ENCODE measurements at regions not wholly inside any gene's neighbourhood (a gene's known extent, or its start where the extent isn't known, plus 50 kb on each side); places are given as distances from the start of the nearest gene placed in this dataset.

DNA sequence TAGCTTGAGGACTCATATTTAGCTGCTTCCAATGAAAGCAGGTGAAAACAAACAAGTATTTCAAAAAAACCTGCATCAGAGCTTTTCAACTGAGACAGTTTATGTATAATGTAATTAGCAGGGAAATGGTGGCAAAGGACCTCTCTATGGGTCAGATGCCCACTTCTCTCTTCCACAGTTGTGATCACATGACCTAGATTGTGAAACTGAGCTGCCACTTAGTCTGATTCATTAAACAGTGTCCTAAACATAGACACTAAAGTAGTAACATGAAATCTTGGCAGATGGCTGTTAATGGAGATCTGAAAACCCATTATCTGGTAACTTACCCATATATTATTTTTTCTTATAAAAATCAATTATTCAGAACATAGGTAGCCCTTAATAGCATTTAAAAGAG is 663.6 kb upstream of the RIOK2 start:
- TF ChIP-seq, protein P1, sequence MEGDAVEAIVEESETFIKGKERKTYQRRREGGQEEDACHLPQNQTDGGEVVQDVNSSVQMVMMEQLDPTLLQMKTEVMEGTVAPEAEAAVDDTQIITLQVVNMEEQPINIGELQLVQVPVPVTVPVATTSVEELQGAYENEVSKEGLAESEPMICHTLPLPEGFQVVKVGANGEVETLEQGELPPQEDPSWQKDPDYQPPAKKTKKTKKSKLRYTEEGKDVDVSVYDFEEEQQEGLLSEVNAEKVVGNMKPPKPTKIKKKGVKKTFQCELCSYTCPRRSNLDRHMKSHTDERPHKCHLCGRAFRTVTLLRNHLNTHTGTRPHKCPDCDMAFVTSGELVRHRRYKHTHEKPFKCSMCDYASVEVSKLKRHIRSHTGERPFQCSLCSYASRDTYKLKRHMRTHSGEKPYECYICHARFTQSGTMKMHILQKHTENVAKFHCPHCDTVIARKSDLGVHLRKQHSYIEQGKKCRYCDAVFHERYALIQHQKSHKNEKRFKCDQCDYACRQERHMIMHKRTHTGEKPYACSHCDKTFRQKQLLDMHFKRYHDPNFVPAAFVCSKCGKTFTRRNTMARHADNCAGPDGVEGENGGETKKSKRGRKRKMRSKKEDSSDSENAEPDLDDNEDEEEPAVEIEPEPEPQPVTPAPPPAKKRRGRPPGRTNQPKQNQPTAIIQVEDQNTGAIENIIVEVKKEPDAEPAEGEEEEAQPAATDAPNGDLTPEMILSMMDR (conservative IDR thresholded peaks at IDR 0.05; ENCODE audit: low read length): no peak
- no peak for DNase-seq (ENCODE audit: low read depth)
- H3K4me3 ChIP-seq (ENCODE audit: low read length): no peak overlapping the region

DNA sequence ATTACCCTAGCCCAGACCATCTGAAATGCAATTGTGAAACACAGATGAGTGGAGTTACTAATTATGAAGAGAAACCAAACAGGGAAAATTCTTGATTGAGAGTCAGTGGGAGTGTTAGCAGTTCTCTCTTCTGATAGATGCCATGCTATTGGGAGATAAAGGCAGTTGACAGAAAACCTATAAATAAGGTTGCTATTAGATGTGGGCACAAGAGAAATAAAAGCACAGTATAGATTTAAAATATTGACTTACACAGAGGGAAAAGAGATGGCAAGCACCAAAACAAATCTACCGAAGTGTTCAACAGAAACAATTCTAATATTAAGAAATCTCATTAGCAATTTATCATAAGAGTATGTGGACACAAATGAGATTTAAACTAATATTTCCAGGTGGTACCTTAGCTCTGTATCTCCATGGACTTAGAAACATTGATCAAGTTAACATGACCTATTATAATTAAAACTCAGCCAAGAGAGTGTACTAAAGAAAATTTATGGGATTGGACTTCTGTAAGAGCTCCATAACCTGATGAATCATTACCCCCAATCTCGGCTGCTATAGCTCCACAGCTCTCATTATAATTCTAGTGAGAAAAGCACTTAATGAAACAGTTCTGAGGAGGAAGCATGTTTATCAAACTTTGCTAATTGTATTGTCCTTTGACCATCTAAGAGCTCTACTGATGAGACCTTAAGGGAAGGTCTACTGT is 665.0 kb upstream of the RIOK2 start:
- TF ChIP-seq, protein P1 (conservative IDR thresholded peaks at IDR 0.05; ENCODE audit: low read length): no peak
- H3K4me3 ChIP-seq (ENCODE audit: low read length): no peak overlapping the region
- no peak for DNase-seq (ENCODE audit: low read depth)

DNA sequence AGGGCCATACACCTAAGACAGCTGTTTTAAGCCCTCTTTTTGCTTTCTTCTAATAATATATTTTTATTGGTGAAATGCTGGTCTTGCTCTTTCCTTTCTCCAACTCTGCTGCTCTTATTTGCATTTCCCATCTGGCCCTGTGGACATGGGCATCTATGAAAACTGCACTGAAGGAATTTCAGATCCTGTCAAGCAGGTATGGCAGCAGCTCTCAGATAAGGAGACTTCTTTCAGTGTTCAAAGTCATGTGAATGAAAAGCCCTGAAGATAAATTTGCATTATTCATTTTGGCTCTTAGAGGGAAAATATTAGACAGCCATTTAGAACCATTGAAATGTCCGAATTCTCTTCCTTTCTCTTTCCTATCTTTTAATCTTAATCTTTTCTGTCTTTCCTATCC is 668.0 kb upstream of the RIOK2 start:
- TF ChIP-seq, protein P1 (conservative IDR thresholded peaks at IDR 0.05; ENCODE audit: low read length): no peak
- no peak for DNase-seq (ENCODE audit: low read depth)
- no peak overlapping the region for H3K4me3 ChIP-seq (ENCODE audit: low read length)

DNA sequence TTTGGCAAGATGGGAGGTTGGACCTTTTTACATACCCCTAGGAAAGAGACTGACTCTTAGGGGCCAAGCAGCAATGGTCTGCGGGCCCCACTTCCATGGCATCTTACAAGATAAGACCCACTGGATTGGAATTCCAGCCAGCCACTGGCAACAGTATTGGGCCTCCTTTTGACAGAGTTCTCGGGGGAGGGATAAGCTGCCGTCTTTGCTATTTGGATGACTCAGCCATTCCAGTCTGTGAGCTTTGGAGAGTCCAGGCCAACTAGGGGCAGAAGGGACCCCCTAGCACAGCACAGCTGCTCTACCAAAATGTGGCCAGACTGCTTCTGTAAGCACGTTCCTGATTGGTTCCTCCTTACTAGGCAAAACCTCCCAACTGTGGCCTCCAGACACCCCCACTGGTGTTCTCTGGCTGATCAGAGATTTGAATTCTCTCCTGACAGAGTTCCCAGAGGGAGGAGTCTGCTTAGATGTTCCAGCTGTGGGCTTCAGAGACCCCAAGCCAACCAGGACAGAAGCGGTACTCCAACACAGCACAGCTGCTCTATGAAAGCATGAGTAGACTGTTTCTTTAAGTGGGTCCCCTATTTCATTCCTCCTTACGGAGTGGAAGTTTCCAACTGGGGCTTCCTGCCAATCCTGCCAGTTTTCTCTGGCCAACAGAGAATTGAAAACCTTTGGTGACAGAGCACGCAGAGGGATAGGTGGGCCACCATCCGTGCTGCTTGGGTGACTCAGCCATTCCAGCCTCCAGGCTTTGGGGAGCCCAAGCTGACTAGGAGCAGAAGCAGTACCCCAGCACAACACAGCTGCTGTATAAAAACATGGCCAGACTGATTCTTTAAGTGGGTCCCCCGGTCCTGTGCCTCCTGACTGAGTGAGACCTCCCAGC is 672.1 kb upstream of the RIOK2 start:
- TF ChIP-seq, protein P1 (conservative IDR thresholded peaks at IDR 0.05; ENCODE audit: low read length): no peak
- DNase-seq (ENCODE audit: low read depth): no peak
- no peak overlapping the region for H3K4me3 ChIP-seq (ENCODE audit: low read length)

DNA sequence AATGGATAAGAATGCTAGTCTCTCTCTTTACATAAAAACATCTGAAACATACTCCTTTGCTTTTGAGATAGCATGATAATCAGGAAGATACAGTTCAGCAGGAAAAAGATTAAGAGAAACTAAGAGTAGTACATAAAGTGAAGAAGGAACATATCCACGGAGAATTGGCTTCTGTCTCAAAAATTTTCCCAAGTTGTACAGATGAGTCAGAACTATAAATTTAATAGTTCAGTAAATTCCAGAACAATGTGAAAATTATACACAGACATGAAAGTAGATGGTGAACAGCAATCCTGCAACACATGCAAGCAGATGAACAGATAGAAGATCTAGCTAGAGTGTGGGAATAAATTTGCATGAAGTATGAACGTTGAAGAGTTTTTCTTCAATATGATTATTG is 691.4 kb upstream of the RIOK2 start:
- DNase-seq (ENCODE audit: low read depth): peak; percentile 55
- H3K4me3 ChIP-seq (ENCODE audit: low read length): no peak overlapping the region
- TF ChIP-seq, protein P1 (conservative IDR thresholded peaks at IDR 0.05; ENCODE audit: low read length): no peak

DNA sequence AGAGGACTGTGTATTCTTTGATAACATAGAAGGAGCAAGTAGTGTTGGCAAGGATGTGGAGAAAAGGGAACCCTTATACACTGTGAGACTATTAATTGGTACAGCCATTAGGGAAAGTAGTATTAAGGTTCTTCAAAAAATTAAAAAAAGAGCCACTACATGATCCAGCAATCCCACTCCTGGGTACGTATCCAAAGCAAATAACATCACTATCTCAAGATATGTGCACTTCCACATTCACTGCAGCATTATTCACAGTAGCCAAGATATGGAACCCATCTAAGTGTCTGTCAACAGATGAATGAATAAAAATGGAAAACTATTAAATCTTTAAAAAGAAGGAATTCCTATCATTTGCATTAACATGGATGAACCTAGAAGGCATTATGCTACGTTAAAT is 693.2 kb upstream of the RIOK2 start:
- no peak for DNase-seq (ENCODE audit: low read depth)
- no peak overlapping the region for H3K4me3 ChIP-seq (ENCODE audit: low read length)
- TF ChIP-seq, protein P1 (conservative IDR thresholded peaks at IDR 0.05; ENCODE audit: low read length): no peak

DNA sequence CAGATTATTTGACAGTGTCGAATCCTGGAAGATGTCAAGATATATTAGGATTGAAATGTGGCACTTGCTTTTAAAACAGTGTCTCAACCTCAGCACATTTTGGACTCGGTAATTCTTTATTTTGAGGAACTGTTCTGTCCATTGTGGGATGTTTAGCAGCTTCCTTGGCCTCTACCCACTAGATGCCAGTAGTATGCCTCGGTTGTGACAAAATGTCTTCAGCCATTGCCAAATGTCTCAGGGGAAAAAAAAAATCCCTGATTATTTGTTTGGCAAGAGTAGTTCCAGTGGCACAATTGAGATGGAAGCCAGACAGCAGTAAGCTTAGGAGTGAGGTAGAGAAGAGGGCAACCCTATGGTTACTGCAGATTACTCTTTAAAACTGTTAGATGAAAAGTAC is 694.5 kb upstream of the RIOK2 start:
- no peak overlapping the region for H3K4me3 ChIP-seq (ENCODE audit: low read length)
- peak; percentile 3 for DNase-seq (ENCODE audit: low read depth)
- TF ChIP-seq, protein P1 (conservative IDR thresholded peaks at IDR 0.05; ENCODE audit: low read length): no peak
